ES-I3 (cell line): ENCODE measurements at regions not wholly inside any gene's neighbourhood (a gene's known extent, or its start where the extent isn't known, plus 50 kb on each side); places are given as distances from the start of the nearest gene placed in this dataset.

Experiments used
- H3K36me3 ChIP-seq: 2 replicates; pipeline ENCODE4 v1.6.1; 2013; ENCODE audit warnings: mild to moderate bottlenecking, low read length, control low read depth, moderate library complexity; ENCODE audit not compliant: insufficient read depth
- H3K4me1 ChIP-seq: 2 replicates; pipeline ENCODE4 v1.6.1; 2013; ENCODE audit warnings: mild to moderate bottlenecking, control low read depth, low read length; ENCODE audit not compliant: insufficient read depth
- H3K9ac ChIP-seq: 2 replicates; pipeline ENCODE4 v1.6.1; 2013; ENCODE audit warnings: low read depth, mild to moderate bottlenecking, low read length, moderate library complexity
- H3K9me3 ChIP-seq: 2 replicates; pipeline ENCODE4 v1.6.1; 2013; ENCODE audit warnings: mild to moderate bottlenecking, low read length, moderate library complexity; ENCODE audit not compliant: control insufficient read depth, insufficient read depth

DNA sequence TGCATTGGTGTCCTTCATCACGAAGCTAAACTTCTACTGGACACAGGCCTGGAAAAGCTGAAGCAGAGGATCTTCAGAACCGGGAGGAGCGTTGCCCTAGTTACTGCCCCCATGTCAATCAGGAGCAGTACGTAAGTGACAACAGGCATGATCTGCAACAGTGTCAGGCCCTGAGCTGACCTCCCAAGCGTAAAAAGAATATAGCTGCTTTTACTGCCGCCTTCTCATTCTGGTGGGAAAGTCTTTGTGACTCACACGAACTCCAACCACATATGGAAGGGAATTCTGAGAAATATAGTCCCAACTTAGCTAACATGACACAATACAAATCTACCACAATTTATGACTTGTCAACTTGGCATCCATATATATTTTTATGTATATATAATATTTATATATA is 1007.7 kb upstream of the CDH2 start:
- Histone ChIP-seq H3K4me1 (peaks cover 16% of the 10 kb centered on the region), H3K9ac (no peak overlapping the region), H3K36me3 (no peaks in the 10 kb centered on the region), H3K9me3 (no peaks in the 10 kb centered on the region)

DNA sequence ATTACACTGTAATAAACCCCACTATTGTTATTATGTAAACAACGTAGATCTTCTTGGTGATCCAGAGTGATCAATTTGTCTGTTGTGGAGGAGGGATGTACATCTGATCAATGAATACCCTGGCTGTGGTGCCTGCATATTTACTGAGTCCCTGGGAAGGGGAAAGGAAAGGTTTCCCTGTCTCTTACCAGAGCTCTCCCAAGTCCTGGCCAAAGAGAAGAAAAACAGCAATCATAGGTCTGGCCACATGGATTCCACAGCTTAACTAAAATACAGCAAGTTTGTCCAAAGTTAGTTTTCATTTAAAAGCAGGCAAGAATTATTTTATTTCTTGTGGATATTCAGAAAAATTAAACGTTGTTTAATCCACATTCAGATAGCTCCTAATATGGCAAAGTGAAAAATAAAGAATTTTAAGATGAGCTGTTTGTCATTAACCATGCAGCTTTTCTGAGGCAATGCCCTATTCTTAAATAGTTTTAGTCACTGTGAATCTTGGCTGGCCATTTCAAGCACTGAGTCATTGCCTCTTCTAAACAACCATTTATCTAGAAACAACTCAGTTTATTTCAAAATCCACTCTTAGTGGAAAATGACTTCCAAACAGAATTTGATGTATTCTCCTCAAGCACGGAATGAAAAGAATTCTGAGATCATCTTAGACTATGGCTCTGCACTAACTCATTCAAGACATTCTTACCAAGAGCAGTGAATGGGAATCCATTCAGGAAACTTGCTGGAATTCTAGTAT is 1004.4 kb upstream of the CDH2 start:
- H3K4me1 ChIP-seq, result peaks cover 10% of the 10 kb centered on the region
- H3K36me3 ChIP-seq, result no peaks in the 10 kb centered on the region
- H3K9ac ChIP-seq, result no peak overlapping the region
- H3K9me3 ChIP-seq, result no peaks in the 10 kb centered on the region

DNA sequence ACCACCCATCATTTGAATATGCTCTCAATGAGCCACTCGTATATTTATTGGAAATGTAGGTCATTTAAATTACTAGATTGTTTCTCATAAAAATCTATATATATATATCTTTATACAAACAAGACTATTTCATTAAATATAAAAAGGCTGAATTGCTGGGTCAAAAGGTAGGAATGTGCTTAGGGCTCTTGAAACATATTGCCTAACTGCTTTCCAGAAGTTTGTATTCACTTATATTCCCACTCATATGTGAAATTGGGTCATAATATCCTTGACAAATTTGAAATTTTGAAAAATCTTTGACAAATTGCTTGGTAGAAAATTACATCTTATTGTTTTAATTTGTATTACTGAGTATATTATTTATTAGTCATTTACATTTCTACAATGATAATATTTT is 999.8 kb upstream of the CDH2 start:
- Histone ChIP-seq H3K9me3 (no peaks in the 10 kb centered on the region), H3K9ac (no peak overlapping the region), H3K4me1 (peaks cover 8% of the 10 kb centered on the region), H3K36me3 (no peaks in the 10 kb centered on the region)

DNA sequence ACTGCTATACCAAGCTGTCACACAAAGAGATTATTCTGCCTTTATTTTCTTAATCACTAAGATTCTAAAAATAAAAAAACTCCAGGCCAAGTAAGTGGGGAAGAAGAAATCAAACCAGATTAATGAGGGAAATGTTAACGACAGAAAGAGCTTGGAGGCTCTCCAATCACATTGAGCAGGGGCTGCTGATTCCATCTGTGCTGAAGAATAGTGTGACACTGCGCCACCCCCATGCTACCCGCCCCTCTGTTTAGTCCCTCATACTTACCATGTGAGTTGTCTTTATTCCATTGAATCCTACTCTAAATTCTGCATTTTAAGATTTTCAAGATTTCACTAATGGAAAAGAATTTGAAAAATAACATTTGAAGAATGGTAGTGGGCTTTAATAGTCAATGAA is 998.0 kb upstream of the CDH2 start:
- Histone ChIP-seq H3K9ac (no peak overlapping the region), H3K36me3 (no peaks in the 10 kb centered on the region), H3K9me3 (no peaks in the 10 kb centered on the region), H3K4me1 (no peaks in the 10 kb centered on the region)

DNA sequence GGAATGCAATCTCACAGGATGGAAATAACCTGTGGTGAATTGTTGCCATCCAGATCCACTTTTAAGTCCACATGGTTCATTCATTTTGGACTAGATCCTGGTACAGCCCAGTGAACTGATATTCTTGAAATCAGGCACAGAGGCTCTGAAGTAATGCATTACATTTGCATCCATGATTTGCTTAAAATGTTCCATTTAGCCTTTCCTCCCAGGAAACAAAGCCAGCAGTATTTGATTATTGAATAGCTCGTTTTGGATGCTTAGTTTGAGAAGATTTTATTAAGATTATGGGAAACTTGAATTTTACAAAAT is 995.8 kb upstream of the CDH2 start:
- Histone ChIP-seq H3K9ac (no peak overlapping the region), H3K9me3 (no peaks in the 10 kb centered on the region), H3K36me3 (no peaks in the 10 kb centered on the region), H3K4me1 (no peaks in the 10 kb centered on the region)

DNA sequence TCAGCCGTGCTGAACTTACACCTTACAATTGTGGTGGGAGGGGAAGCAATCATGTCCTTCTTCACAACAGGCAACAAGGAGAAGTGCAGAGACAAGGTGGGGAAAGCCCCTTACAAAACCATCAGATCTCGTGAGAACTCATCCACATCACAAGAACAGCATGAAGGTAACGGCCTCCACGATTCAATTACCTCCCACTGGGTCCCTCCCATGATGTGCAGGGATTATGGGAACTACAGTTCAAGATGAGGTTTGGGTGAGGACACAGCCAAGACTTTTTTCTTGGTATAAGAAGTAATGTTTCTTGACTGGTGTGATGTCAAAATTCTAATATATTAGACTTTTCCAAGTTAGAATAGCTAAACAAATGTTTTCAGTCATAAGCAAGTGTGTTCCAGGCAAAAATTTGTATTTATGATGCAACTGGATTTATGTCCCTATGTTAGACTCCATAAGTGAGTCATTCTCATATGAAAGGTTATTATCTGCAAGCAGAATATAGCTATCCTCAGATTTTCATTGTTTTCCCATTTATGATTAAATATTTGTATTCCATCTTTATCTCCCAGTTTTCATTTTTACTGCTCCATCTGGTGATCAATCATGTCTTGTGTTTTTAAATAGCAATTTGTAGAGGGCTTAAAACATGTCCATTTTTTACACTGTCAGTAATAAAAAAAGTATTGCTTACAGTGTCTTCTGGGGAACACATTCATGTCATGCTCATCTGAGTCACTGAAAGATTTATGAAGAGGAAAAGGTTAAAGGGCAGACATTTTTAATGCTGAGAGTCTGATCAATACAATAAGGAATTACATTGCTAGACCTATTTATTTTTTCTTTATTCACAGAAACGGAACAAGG is 995.2 kb upstream of the CDH2 start:
- H3K9me3 ChIP-seq, result no peaks in the 10 kb centered on the region
- H3K9ac ChIP-seq, result no peak overlapping the region
- H3K36me3 ChIP-seq, result no peaks in the 10 kb centered on the region

DNA sequence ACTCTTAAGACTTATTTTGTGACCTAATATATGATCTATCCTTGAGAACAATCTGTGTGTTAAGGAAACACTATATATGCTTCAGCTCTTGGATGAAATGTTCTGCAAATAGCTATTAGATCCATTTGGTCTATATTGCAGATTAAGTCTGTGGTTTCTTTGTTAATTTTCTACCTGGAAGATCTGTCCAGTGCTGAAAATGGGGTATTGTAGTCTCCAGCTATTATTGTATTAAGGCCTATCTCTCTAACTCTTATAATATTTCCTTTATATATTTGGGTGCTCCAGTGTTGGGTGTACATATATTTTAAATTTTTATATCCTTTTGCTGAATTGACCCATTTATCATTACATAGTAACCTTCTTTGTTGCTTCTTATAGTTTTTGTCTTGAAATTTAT is 992.7 kb upstream of the CDH2 start:
- peaks cover 9% of the 10 kb centered on the region for H3K4me1 ChIP-seq
- no peaks in the 10 kb centered on the region for H3K36me3 ChIP-seq
- H3K9me3 ChIP-seq, result no peaks in the 10 kb centered on the region
- no peak overlapping the region for H3K9ac ChIP-seq

More for the DNA sequence above, 995.2 kb upstream of the CDH2 start:
- H3K4me1 ChIP-seq, result no peaks in the 10 kb centered on the region

DNA sequence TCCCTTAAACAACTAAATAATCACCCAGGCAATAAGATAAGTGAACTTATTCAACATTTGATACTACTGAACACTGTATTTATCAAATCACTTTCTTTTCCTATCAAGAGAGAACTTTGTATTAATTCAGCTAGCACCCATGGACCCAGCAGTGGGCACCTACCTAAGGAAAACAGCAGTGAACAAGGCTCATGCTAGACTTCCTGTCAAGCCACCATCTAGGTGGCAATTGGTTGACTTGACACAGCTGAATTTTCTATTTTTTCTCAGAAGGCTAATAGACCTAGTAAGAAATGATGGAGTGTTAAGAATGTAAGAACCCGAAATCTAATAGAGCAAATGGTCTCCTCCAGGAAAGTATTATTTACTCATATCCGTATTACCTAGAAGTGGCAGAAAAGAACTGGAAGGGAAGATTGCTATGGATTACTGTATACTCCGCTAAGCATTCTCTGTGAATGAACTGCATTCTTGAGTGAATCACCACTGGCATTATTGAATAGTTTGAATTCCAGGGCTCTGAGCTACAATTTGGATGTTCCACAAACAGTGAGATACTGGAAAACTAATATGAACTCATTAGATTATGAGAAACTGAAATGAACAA is 988.2 kb upstream of the CDH2 start:
- Histone ChIP-seq H3K4me1 (peaks cover 23% of the 10 kb centered on the region), H3K9me3 (no peaks in the 10 kb centered on the region), H3K9ac (no peak overlapping the region), H3K36me3 (no peaks in the 10 kb centered on the region)

DNA sequence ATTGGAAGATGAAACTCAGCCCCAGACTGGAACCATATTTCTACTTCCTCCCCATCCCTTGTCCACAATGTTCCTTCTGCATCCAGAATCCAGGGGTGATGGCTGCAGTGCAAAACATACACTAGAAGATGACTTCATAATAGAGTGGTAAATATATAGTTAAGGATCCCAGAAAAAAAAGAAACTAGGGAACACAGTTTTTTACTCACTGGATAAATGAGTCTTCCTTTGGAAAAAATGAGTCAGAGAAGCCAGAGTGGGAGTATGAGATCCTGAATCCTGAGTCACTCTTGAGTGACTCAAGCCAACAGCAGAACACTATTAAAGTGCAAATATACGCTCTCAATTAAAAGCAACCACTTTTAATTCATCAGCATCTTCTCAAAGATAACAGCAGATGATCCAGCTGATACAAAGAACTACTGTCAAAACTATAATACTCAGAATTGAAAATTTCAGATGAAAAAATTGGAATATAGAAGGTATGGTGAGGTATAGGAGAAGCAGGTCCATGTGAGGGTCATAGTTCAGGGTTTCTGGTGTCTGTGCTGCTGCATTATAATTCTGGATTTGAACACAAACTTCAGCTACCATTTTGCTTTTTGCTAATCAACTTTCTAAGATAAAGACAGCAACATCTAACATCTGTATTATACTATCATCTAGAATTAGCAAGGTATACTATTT is 987.2 kb upstream of the CDH2 start:
- H3K9ac ChIP-seq, result no peak overlapping the region
- H3K36me3 ChIP-seq, result no peaks in the 10 kb centered on the region
- H3K9me3 ChIP-seq, result no peaks in the 10 kb centered on the region
- H3K4me1 ChIP-seq, result peaks cover 28% of the 10 kb centered on the region

DNA sequence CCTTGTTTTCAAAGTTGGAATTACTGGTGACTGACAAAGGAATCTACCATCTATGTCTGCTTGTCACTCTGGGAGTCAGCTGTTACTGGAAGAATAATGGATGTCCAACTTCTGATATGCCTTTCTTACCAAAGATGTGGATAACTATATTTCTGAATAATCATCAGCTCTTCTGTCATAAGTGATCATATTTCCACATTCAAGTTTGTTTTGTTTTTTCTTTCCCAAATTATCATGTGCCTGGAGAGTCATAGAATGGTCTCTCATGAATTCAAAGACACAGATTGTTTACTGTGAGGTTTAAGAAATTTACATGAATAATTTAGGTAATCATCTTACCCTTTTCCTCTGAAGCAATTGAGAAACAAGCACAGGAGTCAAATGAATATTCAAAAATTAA is 986.7 kb upstream of the CDH2 start:
- Histone ChIP-seq H3K9me3 (no peaks in the 10 kb centered on the region), H3K4me1 (peaks cover 29% of the 10 kb centered on the region), H3K36me3 (no peaks in the 10 kb centered on the region), H3K9ac (no peak overlapping the region)

DNA sequence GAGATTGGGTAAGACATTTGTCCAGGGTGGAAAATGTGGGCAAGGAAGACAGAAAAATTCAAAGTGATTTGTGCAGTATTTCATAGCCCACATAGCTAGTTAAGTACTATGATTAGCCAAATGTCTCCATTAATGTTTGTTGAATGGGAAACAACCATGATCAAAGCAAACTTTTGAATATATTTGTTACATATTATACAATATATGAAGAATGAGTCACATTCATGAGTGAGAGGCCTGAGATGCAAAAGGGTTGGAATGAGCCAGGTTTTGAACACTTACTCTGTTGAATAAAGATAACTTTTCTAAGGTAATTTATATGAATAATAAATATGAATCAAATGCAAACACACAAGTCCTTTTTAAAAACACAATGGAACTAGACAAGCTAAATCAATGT is 984.5 kb upstream of the CDH2 start:
- peaks cover 29% of the 10 kb centered on the region for H3K4me1 ChIP-seq
- H3K36me3 ChIP-seq, result no peaks in the 10 kb centered on the region
- no peak overlapping the region for H3K9ac ChIP-seq
- no peaks in the 10 kb centered on the region for H3K9me3 ChIP-seq

DNA sequence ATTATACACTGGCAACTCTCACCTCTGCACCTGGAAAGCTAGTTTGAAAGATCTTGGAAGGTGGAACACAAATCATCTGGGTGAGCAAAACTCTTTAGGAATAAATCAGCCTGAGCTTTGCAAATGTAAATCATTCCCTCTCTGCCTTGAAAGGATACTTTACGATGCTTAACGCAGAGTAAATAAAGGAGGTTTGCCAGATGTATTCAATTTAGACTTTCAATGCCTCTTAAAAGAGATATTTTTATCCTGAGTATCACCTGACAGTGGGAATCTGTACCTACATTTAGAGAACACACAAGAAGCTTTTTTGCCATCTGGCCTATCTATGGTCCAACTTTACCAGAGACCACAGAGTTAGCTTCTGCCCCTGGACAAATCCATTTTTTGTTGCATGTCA is 983.2 kb upstream of the CDH2 start:
- peaks cover 25% of the 10 kb centered on the region for H3K4me1 ChIP-seq
- no peak overlapping the region for H3K9ac ChIP-seq
- no peaks in the 10 kb centered on the region for H3K36me3 ChIP-seq
- H3K9me3 ChIP-seq, result no peaks in the 10 kb centered on the region

DNA sequence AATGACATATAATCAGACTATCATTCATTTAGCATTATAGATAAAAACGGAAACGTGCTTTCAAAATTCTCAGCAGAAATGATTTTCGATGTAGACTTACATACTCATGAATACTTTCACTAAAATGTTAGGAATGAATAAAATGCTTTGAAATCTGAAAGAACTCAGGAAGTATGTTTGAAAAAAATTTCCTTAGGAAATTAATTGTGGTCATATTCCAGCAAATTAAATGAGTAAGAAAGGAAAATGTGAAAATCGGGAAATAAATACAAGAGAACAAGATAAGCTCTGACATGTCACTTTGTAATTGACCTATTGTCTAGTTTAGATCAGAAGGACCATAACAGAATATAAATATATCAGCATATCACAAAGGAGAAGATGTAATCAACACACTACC is 981.0 kb upstream of the CDH2 start:
- Histone ChIP-seq H3K9me3 (no peaks in the 10 kb centered on the region), H3K36me3 (no peaks in the 10 kb centered on the region), H3K4me1 (peaks cover 6% of the 10 kb centered on the region; the same call in 1 of the 2 replicates), H3K9ac (no peak overlapping the region)

DNA sequence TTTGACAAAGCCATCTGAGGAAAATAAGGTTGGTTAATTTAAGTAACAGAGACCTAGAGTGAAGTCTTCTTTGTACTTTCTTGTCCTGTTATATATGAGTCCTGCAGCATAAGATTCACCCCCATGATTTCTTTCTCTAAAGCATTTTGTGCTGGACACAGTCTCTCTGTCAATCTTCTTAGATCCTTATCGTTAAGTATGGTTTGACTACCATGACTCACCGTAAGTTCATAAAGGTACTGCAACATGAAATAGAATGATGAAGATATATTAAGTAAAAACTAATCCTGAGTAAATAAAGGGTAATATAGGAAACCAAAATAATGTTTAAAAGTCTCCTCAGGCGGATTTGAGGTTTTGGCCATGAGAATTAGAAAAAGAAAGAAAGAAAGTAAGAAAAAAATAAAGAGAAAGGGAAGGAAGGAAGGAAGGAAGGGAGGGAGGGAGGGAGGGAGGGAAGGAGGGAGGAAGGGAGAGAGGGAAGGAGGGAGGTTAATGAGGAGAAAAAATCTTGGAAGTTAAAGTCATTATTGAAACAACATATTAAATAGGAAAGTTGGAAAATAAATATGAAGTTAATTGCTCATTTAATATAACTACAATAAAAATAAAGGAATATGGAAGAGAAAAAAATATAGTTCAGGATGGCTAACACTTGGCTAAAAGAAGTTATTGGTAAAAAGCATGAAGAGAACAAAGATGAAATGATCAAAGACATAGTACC is 980.3 kb upstream of the CDH2 start:
- Histone ChIP-seq H3K36me3 (no peaks in the 10 kb centered on the region), H3K9me3 (no peaks in the 10 kb centered on the region), H3K9ac (no peak overlapping the region), H3K4me1 (peaks cover 6% of the 10 kb centered on the region; the same call in 1 of the 2 replicates)
